ENCODE measurements at regions not wholly inside any gene's neighbourhood (a gene's known extent, or its start where the extent isn't known, plus 50 kb on each side); places are given as distances from the start of the nearest gene placed in this dataset.

DNA sequence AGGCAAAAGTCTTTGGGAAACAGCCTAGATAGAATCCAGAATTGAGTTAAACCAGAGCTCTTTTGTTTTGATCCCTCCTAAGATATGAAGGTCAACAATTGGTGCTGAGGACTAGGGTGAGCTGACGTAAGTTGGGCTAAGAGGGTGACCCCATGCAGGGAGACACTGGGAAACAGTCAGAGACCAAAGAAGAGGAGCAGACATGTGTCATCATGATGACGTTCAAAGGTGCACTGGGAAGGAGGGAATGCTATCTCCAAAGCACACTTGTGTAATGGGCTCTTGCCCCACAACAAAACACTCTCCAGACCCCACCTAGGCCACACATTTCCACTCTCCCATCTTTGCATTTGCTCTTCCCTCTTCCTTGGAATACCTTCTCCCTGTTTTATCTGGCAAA lies 481.4 kb downstream of the COG6 start:
- H3K4me3 ChIP-seq (ENCODE audit: low read depth, low read length) = no peak overlapping the region

DNA sequence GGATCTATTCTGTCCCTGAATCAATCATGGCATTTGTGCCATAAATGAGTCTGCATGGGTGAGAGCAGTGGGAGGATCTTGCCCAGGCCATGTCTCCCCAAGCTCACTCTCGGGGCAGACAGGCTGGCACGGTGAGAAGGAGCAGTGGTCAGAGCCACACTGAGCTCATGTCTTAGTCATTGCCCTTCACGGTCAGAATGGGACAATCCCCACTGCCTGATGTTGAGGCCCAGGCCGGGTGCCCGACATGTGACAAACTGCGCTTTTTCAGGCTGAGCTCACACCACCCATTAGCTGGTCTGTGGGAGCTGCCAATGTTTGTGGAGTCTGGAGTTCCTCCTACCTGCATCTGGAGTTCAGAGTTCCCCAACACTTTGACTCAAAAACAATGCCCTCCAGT lies 481.9 kb downstream of the COG6 start:
- no peak overlapping the region for H3K4me3 ChIP-seq (ENCODE audit: low read depth, low read length)

DNA sequence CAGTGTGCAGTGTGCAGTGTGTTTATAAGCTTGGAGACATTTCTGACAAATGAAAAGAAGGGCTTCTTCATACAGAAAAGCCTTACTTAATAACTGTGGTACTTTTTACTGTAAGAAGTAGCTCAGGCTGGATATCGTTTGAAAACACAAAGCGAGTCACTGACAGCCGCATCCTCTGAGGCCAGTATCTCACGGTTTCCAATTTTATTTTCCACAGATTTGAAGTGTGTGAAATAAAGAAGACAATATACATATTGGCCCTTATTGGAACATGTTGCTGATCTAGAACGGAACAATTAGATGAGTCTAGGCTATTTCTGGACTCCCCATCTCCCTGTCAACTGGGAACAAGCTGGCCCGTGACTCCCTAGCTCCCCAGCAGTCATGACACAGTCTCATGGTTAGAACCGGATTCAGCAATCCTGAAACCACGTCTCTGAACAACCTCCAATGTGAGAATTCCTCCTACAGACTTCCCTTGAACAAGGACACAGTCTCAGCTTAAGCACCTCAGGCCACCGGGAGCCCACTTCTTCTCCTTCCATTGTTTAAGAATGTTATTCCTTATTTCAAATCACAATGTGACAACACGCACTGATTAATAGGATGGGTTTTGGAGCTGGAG lies 484.5 kb downstream of the COG6 start:
- no peak overlapping the region for H3K4me3 ChIP-seq (ENCODE audit: low read depth, low read length)

DNA sequence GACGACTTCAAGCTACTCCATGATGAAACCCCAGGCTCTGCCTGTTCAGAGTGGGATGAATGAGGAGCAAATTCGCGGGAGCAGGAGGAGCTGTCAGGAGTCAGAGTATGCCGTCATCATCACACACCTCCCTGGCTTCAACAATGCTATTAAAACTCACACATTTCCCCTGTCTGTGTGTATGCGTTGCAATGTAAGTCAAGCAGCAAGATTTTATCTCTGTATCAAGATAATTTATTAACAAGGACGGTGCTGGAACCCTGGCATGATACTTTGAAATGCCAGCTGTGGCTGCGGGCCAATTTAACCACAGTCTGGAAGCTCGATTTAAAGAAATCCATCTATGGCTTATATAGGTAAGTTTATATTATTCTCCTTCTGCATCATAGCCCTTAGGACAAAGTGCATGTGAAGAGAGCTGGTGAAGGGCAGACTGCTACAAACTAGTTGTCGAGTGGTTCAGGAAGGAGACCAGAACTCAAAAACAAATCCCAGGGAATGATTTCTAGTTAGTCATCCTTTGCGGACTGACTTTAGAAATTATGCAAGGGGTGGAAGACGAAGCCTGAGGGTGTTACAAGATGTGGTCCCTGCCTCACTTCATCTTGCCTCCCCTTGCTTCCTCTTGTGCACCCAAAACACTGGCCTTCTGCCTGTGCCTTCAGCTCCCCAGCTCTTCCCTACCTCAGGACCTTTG lies 486.5 kb downstream of the COG6 start:
- no peak overlapping the region for H3K4me3 ChIP-seq (ENCODE audit: low read depth, low read length)

DNA sequence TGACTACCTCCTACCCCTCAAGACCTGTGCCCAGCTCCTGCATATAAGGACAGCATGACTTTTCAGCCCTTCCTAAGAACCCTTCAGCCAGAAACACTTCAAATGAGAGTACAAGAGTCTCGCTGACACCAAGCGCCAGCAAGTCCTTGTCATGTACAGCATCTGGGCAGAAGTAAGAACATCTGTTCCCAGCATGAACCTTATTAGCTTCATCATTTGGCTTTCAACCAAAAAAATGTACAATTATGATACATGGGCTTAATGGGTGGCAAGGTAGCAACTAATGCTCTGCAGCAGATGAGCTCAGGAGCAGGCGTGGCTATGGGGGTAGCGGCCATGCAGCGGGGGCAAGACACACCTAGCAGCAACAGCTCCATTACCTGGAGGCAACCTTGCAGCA lies 487.6 kb downstream of the COG6 start:
- H3K4me3 ChIP-seq (ENCODE audit: low read depth, low read length) = no peak overlapping the region

- H3K4me3 ChIP-seq (ENCODE audit: low read depth, low read length) = no peak overlapping the region
Measured at GRCh38 chr13:40143559-40143958, 488.1 kb downstream of the COG6 start.

DNA sequence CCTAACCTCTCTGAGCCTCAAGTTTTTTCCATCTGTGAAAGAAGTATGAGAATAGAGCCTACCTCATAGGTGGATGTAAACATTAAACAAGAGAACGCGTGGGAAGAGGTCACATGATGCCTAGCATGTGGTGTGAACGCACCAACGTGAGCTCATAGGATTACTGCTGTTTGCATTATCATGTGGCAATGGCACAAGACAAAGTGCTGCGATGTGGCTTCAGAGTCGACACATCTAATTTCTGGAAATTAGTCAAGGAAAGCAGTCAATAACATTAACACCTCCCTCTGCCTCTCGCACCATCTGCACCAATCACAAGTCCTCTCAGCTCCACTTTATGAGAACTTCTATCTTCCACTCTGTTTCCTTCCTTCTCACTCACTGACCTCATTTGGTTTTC lies 489.7 kb downstream of the COG6 start:
- H3K4me3 ChIP-seq (ENCODE audit: low read depth, low read length) = no peak overlapping the region

DNA sequence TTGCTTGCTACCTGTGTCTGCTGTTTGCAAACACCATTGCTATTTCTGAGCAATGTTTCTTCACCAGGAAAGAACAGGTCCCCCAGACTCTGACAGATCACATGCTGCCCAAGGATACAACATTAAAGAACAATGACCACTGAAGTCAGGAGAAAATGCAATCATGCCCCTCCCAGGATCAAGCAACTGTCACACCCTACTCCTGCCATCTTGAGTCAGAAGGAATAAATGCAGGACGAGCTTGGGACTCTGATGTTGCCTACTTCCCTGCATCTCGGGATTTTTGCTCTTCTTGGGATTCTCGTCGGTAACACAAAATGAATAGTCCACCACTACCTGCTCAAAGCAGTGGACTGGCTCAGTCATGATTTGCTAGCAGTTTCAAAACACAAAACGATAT lies 490.6 kb downstream of the COG6 start:
- H3K4me3 ChIP-seq (ENCODE audit: low read depth, low read length) = no peak overlapping the region

- H3K4me3 ChIP-seq (ENCODE audit: low read depth, low read length) = no peak overlapping the region
Measured at GRCh38 chr13:40146611-40147117, 491.2 kb downstream of the COG6 start.

- no peak overlapping the region for H3K4me3 ChIP-seq (ENCODE audit: low read depth, low read length)
Measured at GRCh38 chr13:40148101-40148500, 492.6 kb downstream of the COG6 start.

GRCh38 chr13:40148742-40149141 lies 493.3 kb downstream of the COG6 start:
- no peak overlapping the region for H3K4me3 ChIP-seq (ENCODE audit: low read depth, low read length)

- H3K4me3 ChIP-seq (ENCODE audit: low read depth, low read length) = no peak overlapping the region
Measured at GRCh38 chr13:40149611-40150274, 494.3 kb downstream of the COG6 start.

DNA sequence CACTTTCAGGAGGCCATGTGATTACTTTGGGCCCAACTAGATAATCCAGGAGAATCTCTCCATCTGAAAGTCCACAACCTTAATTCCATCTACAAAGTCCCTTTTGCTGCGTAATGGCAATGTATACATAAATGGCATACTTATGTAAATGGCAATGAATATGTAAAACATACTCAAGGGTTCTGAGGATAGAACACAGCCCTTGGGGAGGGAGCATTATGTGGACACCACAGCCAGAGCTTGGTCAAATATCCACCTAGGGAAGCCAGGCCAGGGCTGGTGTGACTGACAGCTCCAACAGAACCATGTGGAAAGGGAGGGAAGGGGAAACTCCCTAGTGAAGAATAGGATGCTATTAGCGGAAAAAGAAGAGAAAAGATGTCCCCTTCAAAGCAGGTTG lies 496.2 kb downstream of the COG6 start:
- no peak overlapping the region for H3K4me3 ChIP-seq (ENCODE audit: low read depth, low read length)

- H3K4me3 ChIP-seq (ENCODE audit: low read depth, low read length) = no peak overlapping the region
Measured at GRCh38 chr13:40152145-40152544, 496.7 kb downstream of the COG6 start.

GRCh38 chr13:40152922-40153321 lies 497.5 kb downstream of the COG6 start:
- H3K4me3 ChIP-seq (ENCODE audit: low read depth, low read length) = no peak overlapping the region

GRCh38 chr13:40153516-40153915 lies 498.1 kb downstream of the COG6 start:
- no peak overlapping the region for H3K4me3 ChIP-seq (ENCODE audit: low read depth, low read length)

DNA sequence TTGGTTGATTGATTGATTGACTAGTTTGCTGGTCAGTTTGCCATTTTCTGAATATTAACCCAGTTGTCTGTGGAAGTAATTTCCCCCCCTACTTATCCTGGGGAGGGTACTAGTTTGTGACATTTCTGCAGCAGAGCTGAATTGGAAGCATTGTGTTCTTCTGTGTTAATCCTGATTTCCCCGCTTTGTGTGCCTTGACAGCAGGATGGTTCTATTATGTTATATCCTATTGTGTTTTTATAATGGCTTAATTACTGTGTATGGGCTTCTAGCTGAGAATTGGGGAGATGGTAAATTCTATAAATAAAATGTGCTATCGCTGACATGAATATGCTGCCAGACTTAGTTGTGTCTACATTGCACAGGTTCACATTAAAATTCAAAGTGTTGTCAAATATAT lies 499.7 kb downstream of the COG6 start:
- no peak overlapping the region for H3K4me3 ChIP-seq (ENCODE audit: low read depth, low read length)

- H3K4me3 ChIP-seq (ENCODE audit: low read depth, low read length) = no peak overlapping the region
Measured at GRCh38 chr13:40158218-40158617, 502.8 kb downstream of the COG6 start.

- H3K4me3 ChIP-seq (ENCODE audit: low read depth, low read length) = no peak overlapping the region
Measured at GRCh38 chr13:40158757-40159156, 503.3 kb downstream of the COG6 start.

DNA sequence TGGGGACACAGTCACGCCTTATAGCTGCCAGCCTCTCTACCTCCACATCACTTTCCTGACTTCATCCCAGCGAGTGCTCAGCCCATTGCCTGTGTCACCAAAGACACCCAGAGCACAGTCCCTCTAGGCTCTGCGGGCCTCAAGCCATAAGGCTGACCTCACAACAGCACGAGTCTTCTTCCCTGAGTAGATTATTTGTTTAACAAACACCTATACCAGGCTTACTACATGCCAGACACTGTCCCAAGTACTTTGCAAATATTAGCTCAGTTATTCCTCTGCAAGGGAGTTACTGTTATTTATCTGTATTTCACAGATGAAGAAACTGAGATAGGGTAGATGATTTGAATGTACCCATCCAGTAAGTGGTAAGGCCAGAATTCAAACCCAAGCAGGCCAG lies 504.3 kb downstream of the COG6 start:
- H3K4me3 ChIP-seq (ENCODE audit: low read depth, low read length) = no peak overlapping the region

DNA sequence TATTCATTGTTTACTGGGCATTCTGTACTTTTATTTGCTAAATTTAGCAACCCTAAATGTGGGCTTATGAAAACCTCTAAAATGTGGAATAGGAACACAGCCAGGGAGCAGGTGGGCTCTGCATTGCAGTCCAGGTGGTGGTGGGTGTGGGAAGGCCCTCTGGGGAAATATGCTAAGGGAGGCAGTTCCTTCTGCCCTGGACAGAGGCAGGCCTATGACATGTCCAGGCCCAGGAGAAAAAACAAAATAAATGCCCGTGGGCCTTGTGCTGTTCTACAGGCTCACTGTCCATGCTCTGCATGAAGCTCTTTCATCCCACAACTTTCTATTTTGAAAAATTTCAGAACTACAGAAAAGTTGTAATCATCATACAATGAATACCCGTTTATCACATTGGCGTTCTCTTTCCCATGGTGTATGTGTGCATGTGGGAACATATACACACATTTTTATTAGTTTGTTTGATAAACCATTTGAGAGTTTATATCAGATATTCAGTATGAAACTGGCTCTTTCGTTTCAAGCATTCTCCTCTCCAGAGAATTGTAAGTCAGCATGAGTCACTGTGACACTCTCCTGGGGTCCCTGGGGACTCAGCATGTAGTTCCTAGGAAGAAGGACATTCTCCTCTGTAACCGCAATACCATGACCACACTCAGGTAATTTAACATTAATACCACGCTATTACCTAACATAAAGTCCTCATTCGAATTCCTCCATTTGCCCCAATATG lies 505.3 kb downstream of the COG6 start:
- H3K4me3 ChIP-seq (ENCODE audit: low read depth, low read length) = no peak overlapping the region

All from iPS-11a (cell line).